Adrenal gland (tissue), 5 donors: ENCODE measurements at regions not wholly inside any gene's neighbourhood (a gene's known extent, or its start where the extent isn't known, plus 50 kb on each side); places are given as distances from the start of the nearest gene placed in this dataset.

ENCODE experiments used
- CTCF ChIP-seq, 6 experiments: fragments of 450-650 bp in 4 of 6; fragments of 200-600 bp in 2 of 6; sonication (generic) in 1 of 6; IDR thresholded peaks; 1 replicate in 5 of 6; 2 replicates in 1 of 6; pipeline versions ENCODE4 v1.5.1 to v1.8.0; 2016 to 2021; ENCODE audit warnings: antibody characterized with exemption in 6 of 6, mild to moderate bottlenecking in 2 of 6, moderate library complexity in 1 of 6
- POLR2A ChIP-seq, 2 donors: fragments of 450-650 bp; IDR thresholded peaks; one replicate each; pipeline ENCODE4 v1.6.1; 2017; ENCODE audit warnings: antibody characterized with exemption in 2 of 2, mild to moderate bottlenecking in 2 of 2, moderate library complexity in 1 of 2
- donor health status: DM: no; HTN: no; CAD: no.

DNA sequence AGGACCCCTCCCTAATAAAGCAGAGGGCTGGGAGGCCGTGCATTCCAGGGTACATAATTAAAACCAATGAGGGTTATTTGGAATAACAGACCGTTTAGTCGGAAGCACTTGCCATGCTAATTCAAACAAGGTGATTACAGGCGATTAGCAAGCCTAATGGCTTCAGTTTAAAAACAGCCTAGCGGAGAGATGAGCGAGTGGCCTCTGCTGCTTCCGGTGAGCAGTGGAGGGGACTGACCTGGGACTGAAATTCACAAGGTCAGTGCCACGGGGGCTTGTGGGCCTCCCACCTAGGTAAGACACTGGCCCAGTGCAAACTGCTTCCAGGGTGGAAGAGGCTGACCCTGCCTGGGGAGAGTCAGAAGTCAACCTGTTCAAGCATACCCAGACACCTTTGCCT, 56.8 kb upstream of the ALX4 start:
- TF ChIP-seq POLR2A (IDR thresholded peaks at IDR 0.05) (no peak), CTCF (IDR thresholded peaks at IDR 0.05) (no peak)
